ENCODE measurements at regions not wholly inside any gene's neighbourhood (a gene's known extent, or its start where the extent isn't known, plus 50 kb on each side); places are given as distances from the start of the nearest gene placed in this dataset.

DNA sequence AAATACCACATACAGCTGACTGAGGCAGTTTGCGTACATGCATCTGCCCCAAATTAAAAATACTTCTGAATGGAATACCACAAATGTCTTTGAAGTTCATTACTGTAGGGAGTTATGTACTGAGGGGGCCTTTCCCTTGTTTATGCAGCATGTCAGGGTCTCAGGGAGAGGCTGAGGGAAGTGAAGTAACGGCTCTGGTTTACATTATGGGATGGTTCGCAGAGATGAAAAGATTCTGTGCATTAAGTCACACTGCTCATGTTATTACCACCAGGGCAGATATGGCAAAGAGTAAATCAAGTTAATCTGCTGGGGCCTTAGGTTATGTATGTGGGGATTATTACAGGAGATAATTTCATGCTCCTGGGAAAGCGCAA lies 385.9 kb upstream of the RND3 start:
- ChIA-PET CTCF (no interaction called here), RAD21 (ENCODE audit: low non-redundant PET in 1 of 2, low total read pairs in 2 of 2, uncharacterized antibody in 2 of 2, unreplicated experiment in 2 of 2) (no interaction called here), POLR2A (no interaction called here)
- no peaks in the 10 kb centered on the region for H3K9me3 ChIP-seq (ENCODE audit: control insufficient read depth in 1 of 2, insufficient read depth in 1 of 2, low read depth in 1 of 2, low read length in 2 of 2)
- no peaks in the 10 kb centered on the region for H3K9me2 ChIP-seq (ENCODE audit: insufficient read depth)
- H4K20me1 ChIP-seq (ENCODE audit: insufficient read depth): no peaks in the 10 kb centered on the region
- intact Hi-C loops (cut with micrococcal nuclease): no loop called here
- H2AFZ ChIP-seq (ENCODE audit: low read depth, low read length, poor library complexity, severe bottlenecking): no peak overlapping the region
- peaks cover 0 to 4% of the 10 kb centered on the region in 2 experiments; a peak in 2 of 4 replicates for H3K4me1 ChIP-seq (ENCODE audit: control insufficient read depth in 1 of 2, insufficient read depth in 2 of 2, low read length in 2 of 2)
- H3K36me3 ChIP-seq (ENCODE audit: control insufficient read depth in 1 of 2, insufficient read depth in 2 of 2, low read length in 2 of 2): no peaks in the 10 kb centered on the region
- H3K27me3 ChIP-seq (ENCODE audit: insufficient read depth, low read length): no peaks in the 10 kb centered on the region
- DNase-seq (ENCODE audit: low read depth, low spot score): no peak
- no peak overlapping the region for H3K4me2 ChIP-seq (ENCODE audit: low read length)
- TF ChIP-seq TCF7L2 (IDR thresholded peaks at IDR 0.05; ENCODE audit: borderline replicate concordance, extremely low read depth, insufficient read depth, insufficient read length): no peak
- TF ChIP-seq JUND (IDR thresholded peaks at IDR 0.05): no peak
- no peak for TF ChIP-seq REST (IDR thresholded peaks at IDR 0.05; ENCODE audit: low read depth)
- TF ChIP-seq CEBPB (IDR thresholded peaks at IDR 0.05; ENCODE audit: low read depth): no peak
- no peak for TF ChIP-seq SRF (IDR thresholded peaks at IDR 0.05; ENCODE audit: low read depth)
- no peak for TF ChIP-seq POLR2A (IDR thresholded peaks at IDR 0.05; ENCODE audit: borderline replicate concordance, extremely low read depth, insufficient read depth, insufficient read length)
- no peak for TF ChIP-seq EZH2phosphoT487 (IDR thresholded peaks at IDR 0.05; ENCODE audit: borderline replicate concordance)
- no peak for TF ChIP-seq POLR2AphosphoS5 (IDR thresholded peaks at IDR 0.05; ENCODE audit: low read depth, low read length)
- TF ChIP-seq SP1 (IDR thresholded peaks at IDR 0.05; ENCODE audit: low read depth): no peak
- TF ChIP-seq, protein P1, sequence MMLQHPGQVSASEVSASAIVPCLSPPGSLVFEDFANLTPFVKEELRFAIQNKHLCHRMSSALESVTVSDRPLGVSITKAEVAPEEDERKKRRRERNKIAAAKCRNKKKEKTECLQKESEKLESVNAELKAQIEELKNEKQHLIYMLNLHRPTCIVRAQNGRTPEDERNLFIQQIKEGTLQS (IDR thresholded peaks at IDR 0.05): no peak
- TF ChIP-seq YY1 (IDR thresholded peaks at IDR 0.05; ENCODE audit: extremely low read depth, insufficient replicate concordance, low read depth, low read length): no peak
- no peak for TF ChIP-seq FOSL1 (IDR thresholded peaks at IDR 0.05; ENCODE audit: low read depth)
- TF ChIP-seq RAD21 (IDR thresholded peaks at IDR 0.05; ENCODE audit: low read depth): no peak
- no peak for TF ChIP-seq ZFX (IDR thresholded peaks at IDR 0.05)
- no peak for TF ChIP-seq MAX (IDR thresholded peaks at IDR 0.05)
- TF ChIP-seq CTCF (IDR thresholded peaks at IDR 0.05 in 2 of 3, conservative IDR thresholded peaks at IDR 0.05 in 1 of 3; ENCODE audit: borderline replicate concordance in 1 of 3, insufficient read depth in 1 of 3, low read depth in 2 of 3, low read length in 2 of 3): no peak
- no TSS peak for BruUV-seq (replicated peaks)
- no peak overlapping the region for H3K27ac ChIP-seq (ENCODE audit: low read depth, low read length)
- ATAC-seq: no peak
- H3K9ac ChIP-seq (ENCODE audit: low read length): no peak overlapping the region
- H3K4me3 ChIP-seq (replicated peaks in 1 of 2; ENCODE audit: low read depth in 1 of 2, low read length in 2 of 2): no peak overlapping the region
- H3K79me2 ChIP-seq (ENCODE audit: insufficient read depth, low read length): no peaks in the 10 kb centered on the region
